SK-N-MC (cell line): ENCODE measurements at regions not wholly inside any gene's neighbourhood (a gene's known extent, or its start where the extent isn't known, plus 50 kb on each side); places are given as distances from the start of the nearest gene placed in this dataset.

Experiments used
- DNase-seq: peaks from one replicate; pipeline ENCODE4 v3.0.0-alpha.2; 2011; ENCODE audit warnings: low read depth, low spot score
- H3K27ac ChIP-seq: fragments of 200-600 bp; sonication (generic); 2 replicates; pipeline ENCODE4 v1.5.1; 2016; ENCODE audit warnings: mixed run types
- H3K36me3 ChIP-seq: fragments of 200-600 bp; sonication (generic); 2 replicates; pipeline ENCODE4 v1.6.1; 2017; ENCODE audit warnings: antibody characterized with exemption, low read length, mixed read lengths; ENCODE audit not compliant: insufficient read depth
- H3K4me3 ChIP-seq: fragments of 200-600 bp; sonication (generic); 2 replicates; pipeline ENCODE4 v1.5.1; 2016
- H3K9ac ChIP-seq: fragments of 200-600 bp; sonication (generic); 2 replicates; pipeline ENCODE4 v1.8.0; 2017; ENCODE audit warnings: mixed run types, mixed read lengths; ENCODE audit not compliant: insufficient read length
- H3K9me3 ChIP-seq: fragments of 200-600 bp; sonication (generic); 2 replicates; pipeline ENCODE4 v1.6.1; 2017; ENCODE audit warnings: low read depth, mild to moderate bottlenecking, antibody characterized with exemption, low read length, moderate library complexity, mixed read lengths
- EZH2 ChIP-seq: fragments of 200-600 bp; sonication (generic); IDR thresholded peaks from one replicate; pipeline ENCODE4 v1.6.1; 2017; ENCODE audit warnings: antibody characterized with exemption
- FOXP2 ChIP-seq: optimal IDR thresholded peaks from 2 replicates; pipeline ENCODE3; 2011; ENCODE audit warnings: mild to moderate bottlenecking, moderate library complexity; ENCODE audit not compliant: insufficient read depth; ENCODE audit errors: extremely low read length, control extremely low read depth
- POLR2AphosphoS5 ChIP-seq: IDR thresholded peaks from 2 replicates; pipeline ENCODE4 v1.6.1; 2012; ENCODE audit warnings: mild to moderate bottlenecking, low read depth, low read length, borderline replicate concordance

- Histone ChIP-seq H3K27ac (no peak overlapping the region), H3K9ac (no peak overlapping the region), H3K4me3 (no peak overlapping the region), H3K9me3 (no peaks in the 10 kb centered on the region), H3K36me3 (no peaks in the 10 kb centered on the region)
- DNase-seq, result no peak
- TF ChIP-seq EZH2 (no peak), POLR2AphosphoS5 (no peak), FOXP2 (no peak)
These were observed 90.4 kb downstream of the HHIPL2 start for GRCh38 chr1:222457513-222457912.

- no peaks in the 10 kb centered on the region for H3K9me3 ChIP-seq
- DNase-seq, result no peak
- H3K27ac ChIP-seq, result no peak overlapping the region
- TF ChIP-seq POLR2AphosphoS5, result no peak
- TF ChIP-seq EZH2, result no peak
- TF ChIP-seq FOXP2, result no peak
- no peak overlapping the region for H3K4me3 ChIP-seq
- no peaks in the 10 kb centered on the region for H3K36me3 ChIP-seq
- no peak overlapping the region for H3K9ac ChIP-seq
These were observed 90.8 kb downstream of the HHIPL2 start for GRCh38 chr1:222457084-222457483.

GRCh38 chr1:222455188-222455879, 92.6 kb downstream of the HHIPL2 start:
- Histone ChIP-seq H3K4me3 (peak overlapping the region; percentile 18; the same call in 1 of the 2 replicates), H3K9me3 (no peaks in the 10 kb centered on the region), H3K27ac (no peak overlapping the region)

GRCh38 chr1:222454782-222455181, 93.1 kb downstream of the HHIPL2 start:
- Histone ChIP-seq H3K4me3 (0 out of 2 replicates have a peak overlapping the region, but pooled peaks have one; percentile 2), H3K36me3 (no peaks in the 10 kb centered on the region), H3K9ac (no peak overlapping the region), H3K9me3 (no peaks in the 10 kb centered on the region), H3K27ac (no peak overlapping the region)
- TF ChIP-seq POLR2AphosphoS5, result no peak
- no peak for TF ChIP-seq EZH2
- TF ChIP-seq FOXP2, result no peak
- DNase-seq, result no peak

More at GRCh38 chr1:222455188-222455879, 92.6 kb downstream of the HHIPL2 start:
- no peaks in the 10 kb centered on the region for H3K36me3 ChIP-seq
- DNase-seq, result peak; percentile 22
- TF ChIP-seq POLR2AphosphoS5 (no peak), EZH2 (no peak), FOXP2 (no peak)
- H3K9ac ChIP-seq, result no peak overlapping the region

DNA sequence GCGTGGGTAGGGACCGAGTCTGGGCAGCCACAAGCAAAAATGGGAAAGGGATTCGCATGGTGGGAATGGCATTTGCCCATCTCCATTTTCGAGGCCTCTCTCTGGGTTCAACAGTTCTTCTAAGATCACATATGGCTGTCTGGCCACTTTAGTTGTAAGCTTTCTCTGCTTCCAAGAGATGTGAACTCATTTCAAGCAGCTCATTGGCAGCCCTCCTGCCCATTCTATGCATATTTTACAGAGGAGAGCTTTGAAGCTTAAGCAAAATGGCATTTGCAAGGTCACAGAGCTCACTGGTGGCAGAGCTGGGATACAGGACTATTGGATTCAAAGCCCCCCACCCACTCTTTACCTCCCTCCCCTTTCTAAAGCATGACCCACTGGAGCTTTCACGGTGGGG, 93.7 kb downstream of the HHIPL2 start:
- no peak overlapping the region for H3K4me3 ChIP-seq
- H3K9ac ChIP-seq, result no peak overlapping the region
- H3K36me3 ChIP-seq, result no peaks in the 10 kb centered on the region
- H3K27ac ChIP-seq, result no peak overlapping the region
- no peak for DNase-seq
- TF ChIP-seq EZH2 (no peak), FOXP2 (no peak), POLR2AphosphoS5 (no peak)
- no peaks in the 10 kb centered on the region for H3K9me3 ChIP-seq

DNA sequence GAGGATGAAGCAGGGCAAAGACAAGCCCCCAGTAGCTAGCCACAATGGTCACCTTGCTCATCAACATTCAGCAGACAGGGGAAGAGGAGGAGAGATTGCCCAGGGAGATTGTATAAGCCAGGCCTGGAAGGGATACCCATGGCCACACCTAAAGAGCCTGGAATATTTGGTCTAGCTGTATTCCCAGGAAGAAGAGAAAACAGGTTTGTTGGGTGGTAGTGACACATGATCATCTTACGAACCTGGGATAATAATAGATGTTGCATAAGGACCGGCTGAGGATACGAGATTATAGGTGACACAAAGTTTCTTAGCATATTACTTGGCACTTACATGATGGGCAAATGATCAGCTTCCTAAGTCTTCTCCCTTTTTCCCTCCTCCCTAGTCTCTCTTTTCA, 95.9 kb downstream of the HHIPL2 start:
- TF ChIP-seq EZH2 (no peak), POLR2AphosphoS5 (no peak), FOXP2 (no peak)
- no peak overlapping the region for H3K9ac ChIP-seq
- no peak overlapping the region for H3K27ac ChIP-seq
- no peaks in the 10 kb centered on the region for H3K36me3 ChIP-seq
- no peak for DNase-seq
- no peaks in the 10 kb centered on the region for H3K9me3 ChIP-seq
- no peak overlapping the region for H3K4me3 ChIP-seq

- Histone ChIP-seq H3K27ac (no peak overlapping the region), H3K36me3 (no peaks in the 10 kb centered on the region), H3K4me3 (no peak overlapping the region), H3K9ac (no peak overlapping the region), H3K9me3 (no peaks in the 10 kb centered on the region)
- TF ChIP-seq POLR2AphosphoS5, result no peak
- TF ChIP-seq FOXP2, result no peak
- no peak for TF ChIP-seq EZH2
- DNase-seq, result no peak
These were observed 104.3 kb downstream of the HHIPL2 start for GRCh38 chr1:222443566-222443965.

GRCh38 chr1:222441066-222441465, 106.8 kb downstream of the HHIPL2 start:
- no peak overlapping the region for H3K4me3 ChIP-seq
- no peak overlapping the region for H3K9ac ChIP-seq
- H3K27ac ChIP-seq, result no peak overlapping the region
- H3K9me3 ChIP-seq, result no peaks in the 10 kb centered on the region
- H3K36me3 ChIP-seq, result no peaks in the 10 kb centered on the region
- no peak for DNase-seq
- TF ChIP-seq FOXP2, result no peak
- no peak for TF ChIP-seq EZH2
- no peak for TF ChIP-seq POLR2AphosphoS5
